HuH-7.5 (cell line): ENCODE measurements at regions not wholly inside any gene's neighbourhood (a gene's known extent, or its start where the extent isn't known, plus 50 kb on each side); places are given as distances from the start of the nearest gene placed in this dataset.
"Not testable (repeated sequence)": the region's sequence is repeated elsewhere in the genome, so short reads cannot be mapped to it uniquely, and the experiment has no call there.

ENCODE experiments used
- DNase-seq: peaks from one replicate; pipeline ENCODE4 v3.0.0; 2011; ENCODE audit warnings: low spot score

DNA sequence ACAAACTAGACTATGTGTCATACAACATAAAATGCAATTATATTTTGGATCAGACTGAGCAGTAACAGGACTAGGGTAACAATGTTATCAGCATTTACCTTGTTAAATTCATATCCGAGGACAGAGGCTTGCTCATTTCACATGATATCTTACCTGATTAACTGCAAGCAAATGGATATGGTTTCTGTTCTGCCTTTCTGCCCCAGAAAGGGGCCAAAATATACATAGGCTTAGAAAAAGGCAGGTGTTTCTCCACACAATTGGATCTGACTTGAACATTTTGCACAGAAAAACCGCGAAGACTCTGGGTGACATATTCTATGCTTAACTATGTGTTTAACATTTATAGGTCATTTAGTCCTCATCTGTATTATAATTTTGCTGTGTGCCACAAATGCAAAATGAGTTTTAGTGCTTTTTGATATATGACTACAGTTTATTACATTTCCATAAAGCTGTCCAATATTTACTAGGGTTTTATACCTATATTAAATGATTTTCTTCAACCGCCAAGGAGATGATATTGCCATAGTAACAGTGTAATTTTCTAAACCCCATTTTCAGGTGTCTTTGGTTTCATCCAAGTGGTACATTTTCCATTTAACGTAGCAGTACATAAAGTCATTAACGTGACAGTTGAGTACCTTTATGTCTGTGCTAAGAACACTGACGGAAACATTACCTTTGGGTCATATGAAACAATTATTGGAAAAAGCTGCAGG, 249.3 kb upstream of the KRR1 start:
- no peak for DNase-seq

- DNase-seq, result no peak
Measured at GRCh38 chr12:75759842-75760572, 248.6 kb upstream of the KRR1 start.

DNA sequence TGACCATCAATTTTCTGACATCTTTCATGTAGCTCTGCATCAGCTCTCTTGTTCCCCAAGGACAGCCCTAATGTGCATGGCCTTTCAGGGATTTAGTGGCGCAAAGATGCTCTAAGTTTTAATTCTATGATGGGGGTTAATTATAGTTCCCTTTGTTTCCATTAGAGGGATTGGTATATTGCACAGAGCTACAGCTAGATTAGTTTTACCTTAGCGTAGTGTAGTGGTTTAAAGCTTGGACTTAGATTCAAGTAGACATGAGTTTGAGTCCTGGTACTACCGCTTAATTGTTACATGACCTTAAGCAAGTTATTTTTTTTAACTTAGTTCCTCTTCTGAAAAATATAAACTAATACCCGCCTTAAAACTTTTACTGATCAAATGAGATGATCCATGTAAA, 247.8 kb upstream of the KRR1 start:
- no peak for DNase-seq

GRCh38 chr12:75756771-75757170, 245.4 kb upstream of the KRR1 start:
- DNase-seq, result no peak

DNA sequence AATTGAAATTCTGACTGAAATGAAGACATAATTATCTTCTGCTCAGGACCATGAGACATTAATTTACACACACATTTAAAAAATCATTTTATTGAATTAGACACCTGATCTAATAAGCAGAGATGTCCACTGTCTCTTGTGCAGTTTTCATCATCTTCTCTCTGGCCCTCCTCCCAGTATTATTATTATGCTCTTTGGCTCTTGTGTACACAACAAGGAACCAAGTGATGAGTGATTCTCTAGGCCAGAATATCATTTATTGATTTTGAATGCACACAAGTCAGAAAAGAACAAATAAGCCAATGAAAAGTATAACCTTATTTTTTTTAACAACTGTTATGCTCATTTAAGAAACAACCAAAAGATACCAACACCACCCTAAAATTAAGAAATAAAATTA, 244.7 kb upstream of the KRR1 start:
- no peak for DNase-seq

- DNase-seq, result no peak
Measured at GRCh38 chr12:75754698-75755097, 243.3 kb upstream of the KRR1 start.

- DNase-seq, result no peak
Measured at GRCh38 chr12:75754141-75754540, 242.7 kb upstream of the KRR1 start.

DNA sequence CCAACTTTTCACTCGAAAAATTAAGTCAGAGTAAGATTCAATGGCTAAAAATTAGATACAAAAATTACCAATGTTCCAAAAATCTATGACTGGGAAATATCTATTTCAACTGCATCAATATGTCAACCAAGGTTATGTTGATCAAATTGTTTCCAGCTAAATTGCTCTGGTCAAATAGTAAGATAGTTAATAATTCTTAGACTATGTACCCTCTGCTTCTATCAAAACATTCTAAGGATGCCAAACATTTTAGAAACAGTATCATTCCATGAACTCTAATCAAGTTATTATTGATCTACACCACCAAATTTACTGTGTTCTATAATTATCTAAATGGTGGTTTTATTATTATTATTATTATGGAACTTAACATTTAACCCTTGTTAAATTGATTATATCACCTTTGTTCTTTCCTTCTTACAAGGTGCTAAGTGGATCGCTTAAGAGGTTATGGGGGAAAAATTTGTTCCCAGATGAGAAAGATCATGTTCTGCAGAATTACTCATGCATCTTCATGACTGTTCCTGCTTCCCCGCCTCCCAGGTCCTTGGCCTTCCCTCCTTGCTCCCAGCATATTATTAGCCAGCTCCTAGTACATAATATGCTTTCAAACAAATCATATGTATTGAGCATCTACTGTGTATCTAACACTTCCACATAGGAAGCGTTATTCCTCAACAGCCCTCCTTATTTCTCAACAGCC, 240.5 kb upstream of the KRR1 start:
- DNase-seq, result no peak

GRCh38 chr12:75750716-75751306, 239.4 kb upstream of the KRR1 start:
- DNase-seq, result no peak

DNA sequence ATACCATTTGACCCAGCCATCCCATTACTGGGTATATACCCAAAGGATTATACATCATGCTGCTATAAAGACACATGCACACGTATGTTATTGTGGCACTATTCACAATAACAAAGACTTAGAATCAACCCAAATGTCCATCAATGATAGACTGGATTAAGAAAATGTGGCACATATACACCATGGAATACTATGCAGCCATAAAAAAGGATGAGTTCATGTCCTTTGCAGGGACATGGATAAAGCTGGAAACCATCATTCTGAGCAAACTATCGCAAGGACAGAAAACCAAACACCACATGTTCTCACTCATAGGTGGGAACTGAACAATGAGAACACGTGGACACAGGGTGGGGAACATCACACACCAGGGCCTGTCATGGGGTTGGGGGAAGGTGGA, 237.6 kb upstream of the KRR1 start:
- DNase-seq, result not testable (repeated sequence)

- no peak for DNase-seq
Measured at GRCh38 chr12:75748136-75748535, 236.7 kb upstream of the KRR1 start.

GRCh38 chr12:75747572-75748021, 236.2 kb upstream of the KRR1 start:
- no peak for DNase-seq

GRCh38 chr12:75746621-75747020, 235.2 kb upstream of the KRR1 start:
- no peak for DNase-seq

- DNase-seq, result no peak
Measured at GRCh38 chr12:75744607-75745256, 233.3 kb upstream of the KRR1 start.

DNA sequence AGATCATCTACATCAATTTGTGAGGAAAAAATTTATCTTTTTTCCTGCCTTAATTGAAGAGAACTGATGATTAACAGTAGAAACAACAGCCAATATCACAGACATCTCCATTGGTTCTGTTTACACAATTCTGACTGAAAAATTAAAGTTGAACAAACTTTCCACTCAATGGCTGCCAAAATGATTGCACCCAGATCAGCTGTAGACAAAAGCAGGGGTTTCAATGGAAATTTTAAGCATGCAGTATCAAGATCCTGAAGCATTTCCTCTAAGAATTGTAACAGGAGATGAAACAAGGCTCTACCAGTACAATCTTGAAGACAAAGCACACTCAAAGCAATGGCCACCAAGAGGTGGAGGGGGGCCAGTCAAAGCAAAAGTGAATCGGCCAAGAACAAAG, 231.6 kb upstream of the KRR1 start:
- no peak for DNase-seq

DNA sequence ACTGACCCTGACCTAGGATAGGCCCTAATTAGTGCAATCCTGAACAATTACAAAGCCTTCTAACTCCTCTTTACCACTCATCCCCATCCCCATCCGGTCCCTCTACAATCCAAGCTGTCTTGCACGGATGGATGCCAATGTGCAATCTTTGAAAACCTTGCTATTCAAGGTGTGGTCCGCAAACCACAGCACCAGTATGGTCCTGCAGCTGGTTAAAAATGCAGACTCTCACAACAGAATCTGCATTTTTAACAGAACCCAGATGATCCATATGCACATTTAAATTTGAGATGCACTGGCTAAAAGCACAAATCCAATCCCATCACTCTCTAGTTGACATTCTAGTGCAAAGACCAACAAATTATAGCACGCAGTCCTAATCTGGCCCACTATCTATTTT, 230.6 kb upstream of the KRR1 start:
- no peak for DNase-seq

- no peak for DNase-seq
Measured at GRCh38 chr12:75739912-75740311, 228.5 kb upstream of the KRR1 start.

DNA sequence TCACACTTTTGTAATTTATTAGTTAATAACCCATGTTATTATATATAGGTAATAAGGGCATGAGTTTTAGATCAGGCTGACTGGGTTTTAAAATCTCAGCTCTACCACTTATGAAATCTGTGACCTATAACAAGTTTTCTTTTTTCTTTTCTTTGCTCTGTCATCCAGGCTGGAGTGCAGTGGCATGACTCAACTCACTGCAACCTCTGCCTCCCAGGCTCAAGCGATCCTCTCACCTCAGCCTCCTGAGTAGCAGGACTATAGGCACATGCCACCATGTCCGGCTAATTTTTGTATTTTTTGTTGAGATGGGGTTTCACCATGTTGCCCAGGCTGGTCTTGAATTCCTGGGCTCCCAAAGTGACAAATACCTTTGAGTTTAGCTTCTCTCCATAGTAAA, 227.7 kb upstream of the KRR1 start:
- DNase-seq, result not testable (repeated sequence)

DNA sequence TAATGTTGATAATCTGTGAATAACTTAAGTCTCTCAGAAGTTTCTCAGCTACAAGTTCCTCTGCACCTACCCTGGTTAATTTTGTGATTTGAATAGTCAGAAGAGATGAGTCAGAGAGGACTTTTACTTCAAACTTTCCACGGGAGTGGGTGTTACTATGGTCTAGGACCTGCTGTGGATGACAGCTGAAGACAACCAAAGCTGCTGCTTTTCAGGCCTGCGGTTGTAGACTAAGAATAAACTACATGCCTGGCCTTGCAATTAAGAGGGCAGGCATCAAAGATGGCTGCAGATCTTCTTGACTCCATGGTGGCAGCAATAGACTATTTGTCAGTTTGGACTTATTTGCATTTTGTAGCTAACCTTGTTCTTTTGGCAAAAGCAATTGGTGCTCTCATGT, 227.1 kb upstream of the KRR1 start:
- DNase-seq, result no peak

GRCh38 chr12:75735853-75736252, 224.4 kb upstream of the KRR1 start:
- DNase-seq, result no peak

GRCh38 chr12:75728826-75729225, 217.4 kb upstream of the KRR1 start:
- DNase-seq, result no peak

DNA sequence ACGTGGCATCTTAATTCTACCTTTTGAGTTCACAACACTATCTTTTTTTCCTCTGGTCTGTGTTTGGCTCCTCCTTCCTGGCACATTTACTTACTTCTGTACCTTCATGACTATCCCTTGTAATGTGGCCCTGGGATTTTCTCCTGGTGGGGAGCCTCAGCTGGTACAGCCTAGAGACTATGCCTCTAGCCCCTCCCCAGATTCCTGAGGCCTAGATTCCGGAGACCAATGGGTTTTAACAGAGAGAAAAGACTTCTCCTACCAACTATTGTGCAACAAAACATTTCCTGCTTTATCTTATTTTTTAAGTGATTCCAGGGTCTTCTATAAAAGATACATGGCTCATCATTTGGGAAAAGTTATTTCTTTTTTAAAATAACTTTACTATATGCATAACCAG, 216.2 kb upstream of the KRR1 start:
- DNase-seq, result no peak
